B cell (primary cell): ENCODE measurements at regions not wholly inside any gene's neighbourhood (a gene's known extent, or its start where the extent isn't known, plus 50 kb on each side); places are given as distances from the start of the nearest gene placed in this dataset.

Experiments used
- ATAC-seq: fragments of 200-7000 bp; cut with Tn5 transposase; one replicate; pipeline ENCODE4 v1.10.0; 2021; ENCODE audit warnings: low read depth, mild to moderate bottlenecking, moderate number of reproducible peaks, moderate library complexity
- CTCF ChIA-PET: fragments of 350-600 bp; sonication (Branson Sonifier 250); formaldehyde crosslinking; loops from one replicate; lab custom pipeline; 2021; ENCODE audit warnings: antibody characterized with exemption, inconsistent platforms; lab: Charles Lee
- POLR2A ChIA-PET: fragments of 350-600 bp; sonication (Branson Sonifier 250); formaldehyde crosslinking; loops from one replicate; lab custom pipeline; 2021; ENCODE audit warnings: antibody characterized with exemption; lab: Charles Lee
- DNase-seq: peaks from one replicate; pipeline ENCODE4 v3.0.0; 2013
- H2AFZ ChIP-seq: 2 replicates; pipeline ENCODE4 v1.6.1; 2012; ENCODE audit warnings: mild to moderate bottlenecking, low read depth, low read length; ENCODE audit not compliant: insufficient read depth, poor library complexity, severe bottlenecking
- H3K27ac ChIP-seq, 2 donors: 1 replicate in 1 of 2; 2 replicates in 1 of 2; pipeline ENCODE4 v1.5.1; 2012 to 2013; ENCODE audit warnings: low read length in 2 of 2, mild to moderate bottlenecking in 2 of 2, moderate library complexity in 1 of 2
- H3K27me3 ChIP-seq, 4 experiments: fragments of 200-600 bp in 1 of 4; sonication (generic) in 1 of 4; replicated peaks in 1 of 4; 1 replicate in 2 of 4; 2 replicates in 2 of 4; pipeline versions ENCODE4 v1.6.1 to v1.7.0; 2013 to 2016; ENCODE audit warnings: low read length in 3 of 4, mild to moderate bottlenecking in 2 of 4, mixed read lengths in 1 of 4, moderate library complexity in 1 of 4; ENCODE audit not compliant: insufficient read depth in 4 of 4, control insufficient read depth in 3 of 4; ENCODE audit errors: control extremely low read depth in 1 of 4
- H3K36me3 ChIP-seq, 2 experiments: replicated peaks in 1 of 2; 1 replicate in 1 of 2; 2 replicates in 1 of 2; pipeline versions ENCODE4 v1.6.1 to v1.7.1; 2013; ENCODE audit warnings: low read length in 1 of 2; ENCODE audit not compliant: insufficient read depth in 2 of 2, control insufficient read depth in 1 of 2; ENCODE audit errors: control extremely low read depth in 1 of 2, extremely low read depth in 1 of 2
- H3K4me1 ChIP-seq, 2 donors: fragments of 200-600 bp in 1 of 2; sonication (generic) in 1 of 2; 1 replicate in 1 of 2; 2 replicates in 1 of 2; pipeline versions ENCODE4 v1.5.1 to v1.6.1; 2013 to 2017; ENCODE audit warnings: low read length in 2 of 2; ENCODE audit not compliant: control insufficient read depth in 2 of 2, insufficient read depth in 2 of 2
- H3K4me2 ChIP-seq: replicated peaks from 2 replicates; pipeline ENCODE3; 2012; ENCODE audit warnings: mild to moderate bottlenecking, low read depth, low read length; ENCODE audit not compliant: poor library complexity, severe bottlenecking
- H3K4me3 ChIP-seq, 5 experiments: fragments of 200-600 bp in 1 of 5; sonication (generic) in 1 of 5; 1 replicate in 3 of 5; 2 replicates in 2 of 5; pipeline versions ENCODE4 v1.5.1 to v1.7.0; 2011 to 2016; ENCODE audit warnings: low read length in 4 of 5, mild to moderate bottlenecking in 4 of 5, low read depth in 2 of 5, control low read depth in 1 of 5, moderate library complexity in 1 of 5; ENCODE audit not compliant: insufficient read depth in 1 of 5; ENCODE audit errors: control extremely low read depth in 1 of 5, extremely low read depth in 1 of 5
- H3K79me2 ChIP-seq: fragments of 200-600 bp; sonication (generic); one replicate; pipeline ENCODE4 v1.6.0; 2016; ENCODE audit warnings: low read length; ENCODE audit not compliant: control insufficient read depth, insufficient read depth
- H3K9ac ChIP-seq: fragments of 200-600 bp; sonication (generic); 2 replicates; pipeline ENCODE4 v1.6.1; 2017; ENCODE audit warnings: mild to moderate bottlenecking, low read length, moderate library complexity
- H3K9me3 ChIP-seq, 3 donors: one replicate each; pipeline versions ENCODE4 v1.6.1 to v1.7.1; 2013; ENCODE audit warnings: low read length in 2 of 3; ENCODE audit not compliant: control insufficient read depth in 2 of 3, insufficient read depth in 1 of 3; ENCODE audit errors: control extremely low read depth in 1 of 3
- H4K20me1 ChIP-seq: 2 replicates; pipeline ENCODE4 v1.6.0; 2012; ENCODE audit warnings: mild to moderate bottlenecking, low read length; ENCODE audit not compliant: insufficient read depth, control insufficient read depth, poor library complexity, severe bottlenecking
- H3K27ac Mint-ChIP-seq: one replicate; pipeline ENCODE4 v1.8.0; 2021; ENCODE audit warnings: mixed read lengths
- H3K27me3 Mint-ChIP-seq: one replicate; pipeline ENCODE4 v1.8.0; 2021; ENCODE audit warnings: mixed read lengths
- H3K4me1 Mint-ChIP-seq: one replicate; pipeline ENCODE4 v1.8.0; 2021; ENCODE audit warnings: mixed read lengths
- H3K4me3 Mint-ChIP-seq: one replicate; pipeline ENCODE4 v1.8.0; 2021; ENCODE audit warnings: mixed read lengths
- H3K9me3 Mint-ChIP-seq: one replicate; pipeline ENCODE4 v1.8.0; 2022; ENCODE audit warnings: mixed read lengths; ENCODE audit not compliant: insufficient read depth
- CTCF ChIP-seq: fragments of 200-600 bp; IDR thresholded peaks from one replicate; pipeline ENCODE4 v1.8.0; 2022; ENCODE audit warnings: antibody characterized with exemption, mild to moderate bottlenecking
- EZH2 ChIP-seq: IDR thresholded peaks from 2 replicates; pipeline ENCODE4 v1.6.1; 2012; ENCODE audit warnings: borderline replicate concordance, low read depth, mild to moderate bottlenecking, moderate library complexity, low read length; ENCODE audit not compliant: insufficient read depth, poor library complexity, severe bottlenecking
- WGBS: methylation state at CpG from one replicate; pipeline ENCODE4 v1.1.5; 2013; ENCODE audit warnings: missing lambda C conversion rate; ENCODE audit not compliant: insufficient coverage; 5-methylcytosine and 5-hydroxymethylcytosine counted together
- intact Hi-C: fragments of 100-400 bp; cut with micrococcal nuclease; formaldehyde crosslinking; loops from one replicate; pipeline ENCODE4 v1.10.0; 2022

DNA sequence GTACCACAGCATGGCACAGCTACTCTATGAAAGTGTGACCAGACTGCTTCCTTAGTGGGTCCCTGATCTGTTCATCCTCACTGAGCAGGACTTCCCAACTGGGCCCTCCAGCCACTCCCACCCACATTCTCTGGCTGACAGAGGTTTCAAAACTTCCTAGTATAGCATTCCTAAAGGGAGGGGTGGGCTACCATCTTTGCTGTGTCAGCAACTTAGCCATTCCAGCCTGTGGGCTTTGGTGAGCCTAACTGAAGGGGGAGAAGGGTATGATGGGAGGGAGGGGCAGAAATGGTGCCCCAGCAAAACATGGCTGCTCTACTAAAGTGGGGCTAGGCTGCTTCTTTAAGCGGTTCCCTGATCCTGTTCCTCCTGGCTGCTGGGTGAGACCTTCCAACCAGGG lies 265.2 kb upstream of the ADGRL4 start:
- H3K4me2 ChIP-seq = no peak overlapping the region
- H3K27me3 ChIP-seq = no peaks in the 10 kb centered on the region
- H3K4me3 Mint-ChIP-seq = no peak overlapping the region
- H3K4me3 ChIP-seq = no peak overlapping the region
- no peak overlapping the region for H2AFZ ChIP-seq
- 80% methylated on average over 1 of the region's 1 CpG for WGBS
- no peak for TF ChIP-seq EZH2
- no peak for TF ChIP-seq CTCF
- DNase-seq (no peak), ATAC-seq (no peak)
- H4K20me1 ChIP-seq = no peaks in the 10 kb centered on the region
- H3K27me3 Mint-ChIP-seq = no peaks in the 10 kb centered on the region
- H3K36me3 ChIP-seq = no peaks in the 10 kb centered on the region
- H3K9me3 ChIP-seq = peaks cover 0 to 15% (median 0%) of the 10 kb centered on the region in 3 donors
- no peaks in the 10 kb centered on the region for H3K79me2 ChIP-seq
- no peak overlapping the region for H3K27ac ChIP-seq
- intact Hi-C loops = no loop called here
- peaks cover 4% of the 10 kb centered on the region for H3K9me3 Mint-ChIP-seq
- H3K4me1 Mint-ChIP-seq = no peaks in the 10 kb centered on the region
- no peak overlapping the region for H3K9ac ChIP-seq
- ChIA-PET CTCF (no interaction called here), POLR2A (no interaction called here)
- H3K4me1 ChIP-seq = no peaks in the 10 kb centered on the region
- H3K27ac Mint-ChIP-seq = no peak overlapping the region

GRCh38 chr1:79264975-79265818 lies 258.7 kb upstream of the ADGRL4 start:
- ATAC-seq = no peak
- Histone ChIP-seq H3K79me2 (no peaks in the 10 kb centered on the region), H4K20me1 (no peaks in the 10 kb centered on the region), H3K27me3 (no peaks in the 10 kb centered on the region), H3K4me2 (no peak overlapping the region), H3K4me1 (no peaks in the 10 kb centered on the region), H3K36me3 (no peaks in the 10 kb centered on the region), H2AFZ (no peak overlapping the region), H3K9me3 (no peaks in the 10 kb centered on the region), H3K9ac (no peak overlapping the region), H3K4me3 (no peak overlapping the region), H3K27ac (no peak overlapping the region)
- TF ChIP-seq CTCF (no peak), EZH2 (no peak)
- H3K27ac Mint-ChIP-seq = no peak overlapping the region
- H3K27me3 Mint-ChIP-seq = no peaks in the 10 kb centered on the region
- WGBS = 81% methylated on average over 2 of the region's 4 CpGs
- no peaks in the 10 kb centered on the region for H3K4me1 Mint-ChIP-seq
- POLR2A ChIA-PET = no interaction called here
- CTCF ChIA-PET = no interaction called here
- H3K4me3 Mint-ChIP-seq = no peak overlapping the region
- H3K9me3 Mint-ChIP-seq = no peaks in the 10 kb centered on the region
- no peak for DNase-seq
- intact Hi-C loops = no loop called here
